ENCODE measurements at regions not wholly inside any gene's neighbourhood (a gene's known extent, or its start where the extent isn't known, plus 50 kb on each side); places are given as distances from the start of the nearest gene placed in this dataset.
A peak's percentile ranks its signal among the peaks of the same experiment; 100 is the strongest.

DNA sequence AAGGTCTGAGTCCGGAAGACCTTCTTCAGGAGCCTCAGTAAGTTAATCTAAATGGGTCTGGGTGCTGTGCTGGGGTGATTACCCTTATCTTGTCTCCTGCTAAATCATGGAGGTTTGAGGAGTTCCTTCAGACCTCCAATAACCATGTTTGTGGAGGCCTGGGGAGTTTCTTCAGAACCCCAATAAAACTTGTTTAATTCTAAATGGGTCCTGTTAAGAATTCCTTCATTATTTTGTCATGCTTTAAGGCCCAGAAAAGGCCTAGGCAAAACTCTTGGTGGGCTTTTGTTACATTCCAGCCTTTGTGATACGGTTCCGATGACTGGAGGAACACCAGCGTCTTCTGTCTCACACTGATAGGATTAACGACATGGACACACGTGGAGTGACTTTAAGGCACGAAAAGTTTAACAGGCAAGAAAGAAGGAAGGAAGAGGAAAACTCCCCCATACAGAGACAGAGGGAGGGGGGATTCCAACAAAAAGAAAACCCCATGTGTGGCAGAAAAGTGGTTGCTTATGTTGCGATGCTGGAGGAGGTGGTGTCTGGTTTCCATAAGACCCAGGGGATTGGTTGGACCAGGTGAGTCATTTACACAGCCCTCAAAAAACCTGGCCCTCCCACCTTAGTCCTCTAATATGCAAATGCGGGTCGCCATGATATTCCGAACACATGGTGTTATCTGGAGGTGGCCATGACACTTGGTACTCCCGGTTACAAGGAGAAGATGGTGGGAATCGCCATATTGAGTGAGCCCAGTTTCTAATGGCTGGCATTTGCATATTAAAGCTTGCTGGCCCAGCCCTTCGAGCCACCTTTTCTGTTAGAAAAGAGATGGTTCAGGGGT is 72.6 kb upstream of the MFGE8 start (continued):
- no peak for TF ChIP-seq ZNF318 (IDR thresholded peaks at IDR 0.05; ENCODE audit: borderline replicate concordance in 1 of 2, low read depth in 1 of 2)
- no peak for TF ChIP-seq SNRNP70 (optimal IDR thresholded peaks at IDR 0.05; ENCODE audit: low read depth, low read length)
- TF ChIP-seq ZNF184 (CRISPR knock-in tag; IDR thresholded peaks at IDR 0.05) = no peak
- TF ChIP-seq, protein P1, sequence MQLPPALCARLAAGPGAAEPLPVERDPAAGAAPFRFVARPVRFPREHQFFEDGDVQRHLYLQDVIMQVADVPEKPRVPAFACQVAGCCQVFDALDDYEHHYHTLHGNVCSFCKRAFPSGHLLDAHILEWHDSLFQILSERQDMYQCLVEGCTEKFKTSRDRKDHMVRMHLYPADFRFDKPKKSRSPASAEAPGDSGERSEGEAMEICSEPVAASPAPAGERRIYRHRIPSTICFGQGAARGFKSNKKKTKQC (CRISPR knock-in tag; IDR thresholded peaks at IDR 0.05) = no peak
- TF ChIP-seq IRF2 (CRISPR knock-in tag; IDR thresholded peaks at IDR 0.05) = no peak
- TF ChIP-seq MAZ (CRISPR knock-in tag; conservative IDR thresholded peaks at IDR 0.05 in 1 of 2, IDR thresholded peaks at IDR 0.05 in 1 of 2) = 0 out of 4 replicates have a peak, but pooled peaks of 1 of the 2 experiments have one; percentile 6
- no peak for TF ChIP-seq ZNF146 (CRISPR knock-in tag; IDR thresholded peaks at IDR 0.05; ENCODE audit: unreplicated experiment)
- no peak for TF ChIP-seq STAG1 (CRISPR knock-in tag; IDR thresholded peaks at IDR 0.05; ENCODE audit: borderline replicate concordance)
- TF ChIP-seq TAF1 (IDR thresholded peaks at IDR 0.05; ENCODE audit: control insufficient read depth, extremely low read depth, insufficient read depth, low read length, severe bottlenecking) = no peak
- TF ChIP-seq MCM5 (IDR thresholded peaks at IDR 0.05; ENCODE audit: low read depth) = no peak
- no peak for TF ChIP-seq CCNT2 (IDR thresholded peaks at IDR 0.05; ENCODE audit: borderline replicate concordance, extremely low read depth, insufficient read length, low read depth, low read length)
- TF ChIP-seq ARNT (IDR thresholded peaks at IDR 0.05) = peak in 1 of 2 experiments; percentile 76; a peak in 2 of 4 replicates
- peak; percentile 60; the same call in 1 of the 2 replicates for TF ChIP-seq MTA3 (IDR thresholded peaks at IDR 0.05; ENCODE audit: borderline replicate concordance)
- peak; percentile 64; the same call in 1 of the 2 replicates for TF ChIP-seq SMARCC2 (IDR thresholded peaks at IDR 0.05; ENCODE audit: low read depth)
- TF ChIP-seq, protein P2, sequence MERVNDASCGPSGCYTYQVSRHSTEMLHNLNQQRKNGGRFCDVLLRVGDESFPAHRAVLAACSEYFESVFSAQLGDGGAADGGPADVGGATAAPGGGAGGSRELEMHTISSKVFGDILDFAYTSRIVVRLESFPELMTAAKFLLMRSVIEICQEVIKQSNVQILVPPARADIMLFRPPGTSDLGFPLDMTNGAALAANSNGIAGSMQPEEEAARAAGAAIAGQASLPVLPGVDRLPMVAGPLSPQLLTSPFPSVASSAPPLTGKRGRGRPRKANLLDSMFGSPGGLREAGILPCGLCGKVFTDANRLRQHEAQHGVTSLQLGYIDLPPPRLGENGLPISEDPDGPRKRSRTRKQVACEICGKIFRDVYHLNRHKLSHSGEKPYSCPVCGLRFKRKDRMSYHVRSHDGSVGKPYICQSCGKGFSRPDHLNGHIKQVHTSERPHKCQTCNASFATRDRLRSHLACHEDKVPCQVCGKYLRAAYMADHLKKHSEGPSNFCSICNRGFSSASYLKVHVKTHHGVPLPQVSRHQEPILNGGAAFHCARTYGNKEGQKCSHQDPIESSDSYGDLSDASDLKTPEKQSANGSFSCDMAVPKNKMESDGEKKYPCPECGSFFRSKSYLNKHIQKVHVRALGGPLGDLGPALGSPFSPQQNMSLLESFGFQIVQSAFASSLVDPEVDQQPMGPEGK (CRISPR knock-in tag; IDR thresholded peaks at IDR 0.05; ENCODE audit: borderline replicate concordance) = no peak
- no peak for TF ChIP-seq ZSCAN29 (IDR thresholded peaks at IDR 0.05)

All from K562 (cell line).